Endothelial cell of umbilical vein (primary cell): ENCODE measurements at regions not wholly inside any gene's neighbourhood (a gene's known extent, or its start where the extent isn't known, plus 50 kb on each side); places are given as distances from the start of the nearest gene placed in this dataset.

Experiments
- BruUV-seq: library from RNA; stranded (reverse); fragments of 400-500 nt; replicated peaks from 2 replicates; lab custom pipeline; 2021; lab: Mats Ljungman, UMichigan
- CTCF ChIA-PET: fragments of 300-600, 350-600 bp; sonication (Branson Sonifier 250); formaldehyde crosslinking; loops from one replicate; lab custom pipeline; 2021; ENCODE audit warnings: antibody characterized with exemption, inconsistent platforms; lab: Charles Lee
- POLR2A ChIA-PET: fragments of 300-600, 350-600 bp; sonication (Branson Sonifier 250); formaldehyde crosslinking; loops from one replicate; lab custom pipeline; 2021; ENCODE audit warnings: antibody characterized with exemption, inconsistent platforms; lab: Charles Lee
- DNase-seq: peaks from one replicate; pipeline ENCODE4 v3.0.0-alpha.2; 2011; ENCODE audit warnings: low read depth, low spot score
- FAIRE-seq: peaks from 2 replicates; lab custom pipeline; 2011; peaks lifted over from hg19 to GRCh38; lab: Jason Lieb, UNC
- H2AFZ ChIP-seq: 2 replicates; pipeline ENCODE4 v1.6.0; 2012; ENCODE audit warnings: low read depth, low read length, control low read depth, inconsistent platforms
- H3K27ac ChIP-seq: 2 replicates; pipeline ENCODE4 v1.5.1; 2011; ENCODE audit warnings: low read depth, mild to moderate bottlenecking, control low read depth, low read length, moderate library complexity; ENCODE audit not compliant: insufficient read depth
- H3K27me3 ChIP-seq, 2 experiments: 2 replicates each; pipeline versions ENCODE4 v1.6.0 to v1.6.1; 2011; ENCODE audit warnings: low read length in 2 of 2, mixed read lengths in 1 of 2; ENCODE audit not compliant: control insufficient read depth in 2 of 2, insufficient read depth in 2 of 2
- H3K36me3 ChIP-seq, 2 experiments: 2 replicates in 1 of 2; 3 replicates in 1 of 2; pipeline ENCODE4 v1.5.1; 2011; ENCODE audit warnings: low read length in 2 of 2, mild to moderate bottlenecking in 1 of 2, moderate library complexity in 1 of 2; ENCODE audit not compliant: control insufficient read depth in 2 of 2, insufficient read depth in 2 of 2; ENCODE audit errors: extremely low read depth in 1 of 2
- H3K4me1 ChIP-seq: 3 replicates; pipeline ENCODE4 v1.5.1; 2011; ENCODE audit warnings: mild to moderate bottlenecking, low read length; ENCODE audit not compliant: control insufficient read depth, insufficient read depth; ENCODE audit errors: extremely low read depth
- H3K4me2 ChIP-seq: 2 replicates; pipeline ENCODE4 v1.6.1; 2011; ENCODE audit warnings: low read length, control low read depth, mixed read lengths; ENCODE audit not compliant: insufficient read depth
- H3K4me3 ChIP-seq, 3 experiments: fragments of 200-600 bp in 1 of 3; sonication (generic), shearing (Covaris generic) in 1 of 3; replicated peaks in 1 of 3; 2 replicates each; pipeline ENCODE4 v1.5.1; 2011 to 2016; ENCODE audit warnings: control low read depth in 3 of 3, low read length in 3 of 3, mild to moderate bottlenecking in 2 of 3, inconsistent platforms in 1 of 3, low read depth in 1 of 3, moderate library complexity in 1 of 3; ENCODE audit not compliant: insufficient read depth in 1 of 3
- H3K79me2 ChIP-seq: 2 replicates; pipeline ENCODE4 v1.6.0; 2012; ENCODE audit warnings: low read length, inconsistent platforms; ENCODE audit not compliant: control insufficient read depth, insufficient read depth
- H3K9ac ChIP-seq: replicated peaks from 2 replicates; pipeline ENCODE3; 2011; ENCODE audit warnings: low read length, control low read depth; ENCODE audit not compliant: insufficient read depth; ENCODE audit errors: extremely low read depth
- H3K9me1 ChIP-seq: replicated peaks from 3 replicates; pipeline ENCODE4 v1.6.0; 2011; ENCODE audit warnings: mild to moderate bottlenecking, low read length; ENCODE audit not compliant: control insufficient read depth, insufficient read depth; ENCODE audit errors: extremely low read depth
- H3K9me3 ChIP-seq: replicated peaks from 2 replicates; pipeline ENCODE4 v1.5.1; 2012; ENCODE audit warnings: low read length, inconsistent platforms; ENCODE audit not compliant: control insufficient read depth, insufficient read depth
- H4K20me1 ChIP-seq: replicated peaks from 2 replicates; pipeline ENCODE3; 2011; ENCODE audit warnings: mild to moderate bottlenecking, low read length; ENCODE audit not compliant: control insufficient read depth, insufficient read depth; ENCODE audit errors: extremely low read depth
- CTCF ChIP-seq, 2 donors: IDR thresholded peaks; 1 replicate in 1 of 2; 2 replicates in 1 of 2; pipeline ENCODE4 v1.5.1; 2011; ENCODE audit warnings: low read length in 2 of 2, mild to moderate bottlenecking in 2 of 2, moderate library complexity in 2 of 2, control low read depth in 1 of 2, inconsistent platforms in 1 of 2, low read depth in 1 of 2; ENCODE audit not compliant: insufficient read depth in 1 of 2; ENCODE audit errors: extremely low read depth in 1 of 2
- FOS ChIP-seq: IDR thresholded peaks from 2 replicates; pipeline ENCODE4 v1.6.1; 2011; ENCODE audit warnings: mild to moderate bottlenecking, low read length, moderate library complexity, borderline replicate concordance; ENCODE audit not compliant: insufficient read depth
- MAX ChIP-seq: IDR thresholded peaks from 2 replicates; pipeline ENCODE4 v1.6.1; 2011; ENCODE audit not compliant: insufficient read depth, insufficient read length
- MYC ChIP-seq: IDR thresholded peaks from one replicate; pipeline ENCODE4 v1.6.1; 2011; ENCODE audit warnings: mild to moderate bottlenecking, low read depth, low read length
- POLR2AphosphoS5 ChIP-seq: IDR thresholded peaks from 2 replicates; pipeline ENCODE4 v1.6.1; 2012; ENCODE audit warnings: low read depth, mild to moderate bottlenecking, control low read depth, low read length, moderate library complexity; ENCODE audit not compliant: insufficient read depth
- dilution Hi-C: fragments of 300-500 bp; cut with MboI; formaldehyde crosslinking; loops from one replicate; pipeline ENCODE4 v1.15.0; 2019; ENCODE audit warnings: low sequenced_read_pairs; ENCODE audit not compliant: extremely low pct_ligation_motif_present
- intact Hi-C: fragments of 100-400 bp; cut with micrococcal nuclease; formaldehyde crosslinking; loops from one replicate; pipeline ENCODE4 v1.10.0; 2022

GRCh38 chr5:35316611-35317274 lies 86.5 kb upstream of the PRLR start:
- BruUV-seq: no TSS peak
- no peak overlapping the region for H2AFZ ChIP-seq
- no peak overlapping the region for H3K9ac ChIP-seq
- DNase-seq (no peak), FAIRE-seq (no peak)
- no peak overlapping the region for H3K4me2 ChIP-seq
- dilution Hi-C loops: no loop called here
- intact Hi-C loops: no loop called here
- TF ChIP-seq POLR2AphosphoS5: no peak
- no peak for TF ChIP-seq MAX
- TF ChIP-seq CTCF (IDR thresholded peaks at IDR 0.05; ENCODE audit: extremely low read depth in 1 of 2, insufficient read depth in 1 of 2, low read depth in 1 of 2, low read length in 2 of 2): no peak
- TF ChIP-seq MYC: no peak
- H3K79me2 ChIP-seq: no peaks in the 10 kb centered on the region
- no peaks in the 10 kb centered on the region for H3K36me3 ChIP-seq
- ChIA-PET POLR2A (no interaction called here), CTCF (no interaction called here)
- H3K9me3 ChIP-seq: no peaks in the 10 kb centered on the region
- no peaks in the 10 kb centered on the region for H3K4me1 ChIP-seq
- H3K27ac ChIP-seq: no peak overlapping the region
- no peaks in the 10 kb centered on the region for H3K27me3 ChIP-seq
- no peaks in the 10 kb centered on the region for H4K20me1 ChIP-seq
- H3K9me1 ChIP-seq: peaks cover 2% of the 10 kb centered on the region
- H3K4me3 ChIP-seq: no peak overlapping the region

- Histone ChIP-seq H3K9ac (no peak overlapping the region), H3K79me2 (no peaks in the 10 kb centered on the region), H3K4me2 (no peak overlapping the region), H3K4me1 (no peaks in the 10 kb centered on the region), H3K36me3 (no peaks in the 10 kb centered on the region), H3K27me3 (no peaks in the 10 kb centered on the region), H4K20me1 (no peaks in the 10 kb centered on the region), H3K27ac (no peak overlapping the region), H3K9me1 (no peaks in the 10 kb centered on the region), H3K4me3 (no peak overlapping the region), H2AFZ (no peak overlapping the region), H3K9me3 (no peaks in the 10 kb centered on the region)
- DNase-seq (no peak), FAIRE-seq (no peak)
- intact Hi-C loops (no loop called here), dilution Hi-C loops (no loop called here)
- BruUV-seq: no TSS peak
- POLR2A ChIA-PET: no interaction called here
- no peak for TF ChIP-seq FOS
- no peak for TF ChIP-seq CTCF (IDR thresholded peaks at IDR 0.05; ENCODE audit: extremely low read depth in 1 of 2, insufficient read depth in 1 of 2, low read depth in 1 of 2, low read length in 2 of 2)
- no peak for TF ChIP-seq MYC
- no peak for TF ChIP-seq MAX
- no peak for TF ChIP-seq POLR2AphosphoS5
- CTCF ChIA-PET: no interaction called here
These were observed 83.0 kb upstream of the PRLR start for GRCh38 chr5:35313291-35313690.
